ENCODE measurements at regions not wholly inside any gene's neighbourhood (a gene's known extent, or its start where the extent isn't known, plus 50 kb on each side); places are given as distances from the start of the nearest gene placed in this dataset.

DNA sequence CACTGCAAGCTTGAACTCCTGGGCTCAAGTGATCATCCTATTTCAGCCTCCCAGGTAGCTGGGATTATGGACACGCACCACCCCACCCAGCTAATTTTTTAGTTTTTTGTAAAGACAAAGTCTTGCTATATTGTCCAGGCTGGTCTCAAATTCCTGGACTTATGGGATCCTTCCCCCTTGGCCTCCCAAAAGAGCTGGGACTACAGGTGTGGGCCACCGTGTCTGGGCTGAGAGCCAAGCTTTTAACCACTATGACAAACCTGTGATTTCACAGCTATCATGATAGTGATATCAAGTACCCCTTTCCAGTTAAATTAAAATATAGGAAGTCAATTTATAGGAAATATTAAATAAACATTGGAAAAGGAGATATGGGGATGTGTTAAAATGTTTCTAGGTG lies 74.6 kb upstream of the IRX6 start:
- ATAC-seq (ENCODE audit: low FRiP score) (no peak), DNase-seq (no peak)
- WGBS, 2 donors = 90 to 91% methylated on average over 2 of the region's 2 CpGs
- intact Hi-C loops (cut with DNase I) = no loop called here
- Histone ChIP-seq H3K9me3 (ENCODE audit: control insufficient read depth, low read length) (no peaks in the 10 kb centered on the region), H3K36me3 (ENCODE audit: control insufficient read depth in 1 of 2, insufficient read depth in 2 of 2, low read length in 1 of 2) (no peaks in the 10 kb centered on the region), H3K4me1 (ENCODE audit: control insufficient read depth in 1 of 2, insufficient read depth in 2 of 2, low read length in 2 of 2) (no peaks in the 10 kb centered on the region), H3K4me3 (ENCODE audit: low read length in 2 of 2) (no peak overlapping the region), H3K27me3 (ENCODE audit: control insufficient read depth in 1 of 2, insufficient read depth in 2 of 2, low read length in 1 of 2) (no peaks in the 10 kb centered on the region), H3K27ac (ENCODE audit: low read depth in 1 of 2, low read length in 2 of 2) (no peak overlapping the region)

DNA sequence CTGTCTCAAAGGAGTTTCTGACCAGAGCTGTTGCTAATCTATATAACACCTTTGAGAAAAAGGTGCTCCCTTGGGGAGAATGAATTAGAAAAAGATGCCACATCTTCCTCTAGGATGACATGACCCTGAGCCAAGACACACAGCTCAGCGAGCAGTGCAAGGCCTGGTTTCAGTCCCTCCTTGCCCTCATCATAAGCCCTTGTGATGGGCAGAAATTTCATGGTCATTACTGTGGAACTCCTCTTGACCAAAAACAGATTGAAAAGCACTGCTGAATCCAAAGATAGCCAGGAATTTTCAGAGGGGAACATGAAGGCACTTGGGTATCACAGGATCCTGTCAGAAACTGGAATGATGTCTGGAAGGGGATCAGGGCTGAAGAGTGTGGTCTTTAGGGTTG lies 74.1 kb upstream of the IRX6 start:
- Histone ChIP-seq H3K4me3 (ENCODE audit: low read length in 2 of 2) (no peak overlapping the region), H3K27ac (ENCODE audit: low read depth in 1 of 2, low read length in 2 of 2) (no peak overlapping the region), H3K27me3 (ENCODE audit: control insufficient read depth in 1 of 2, insufficient read depth in 2 of 2, low read length in 1 of 2) (no peaks in the 10 kb centered on the region), H3K36me3 (ENCODE audit: control insufficient read depth in 1 of 2, insufficient read depth in 2 of 2, low read length in 1 of 2) (no peaks in the 10 kb centered on the region), H3K9me3 (ENCODE audit: control insufficient read depth, low read length) (no peaks in the 10 kb centered on the region), H3K4me1 (ENCODE audit: control insufficient read depth in 1 of 2, insufficient read depth in 2 of 2, low read length in 2 of 2) (no peaks in the 10 kb centered on the region)
- intact Hi-C loops (cut with DNase I) = no loop called here
- no peak for DNase-seq
- 76 to 87% methylated on average over 1 of the region's 1 CpG for WGBS, 2 donors
- no peak for ATAC-seq (ENCODE audit: low FRiP score)

DNA sequence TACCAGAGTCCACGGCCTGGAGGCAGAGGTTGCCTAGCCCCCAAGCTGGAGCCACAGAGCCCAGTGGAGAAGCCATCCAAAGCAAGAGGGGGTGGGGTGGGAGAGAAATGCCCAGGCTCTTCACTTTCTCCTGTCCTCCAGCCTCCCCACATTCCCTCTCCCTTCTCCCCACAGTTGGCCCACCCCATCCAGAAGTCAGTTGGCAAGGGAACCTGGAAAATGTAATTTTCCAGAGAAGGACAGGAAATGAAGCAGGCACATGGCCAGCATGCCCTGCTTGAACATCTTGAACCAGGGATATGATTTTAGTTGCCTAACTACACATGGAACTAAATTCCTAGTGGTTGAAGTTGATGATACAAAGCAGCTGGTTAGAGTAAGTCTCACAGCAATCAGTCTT lies 73.3 kb upstream of the IRX6 start:
- 60 to 66% methylated on average over 1 of the region's 1 CpG for WGBS, 2 donors
- Histone ChIP-seq H3K27me3 (ENCODE audit: control insufficient read depth in 1 of 2, insufficient read depth in 2 of 2, low read length in 1 of 2) (no peaks in the 10 kb centered on the region), H3K9me3 (ENCODE audit: control insufficient read depth, low read length) (no peaks in the 10 kb centered on the region), H3K36me3 (ENCODE audit: control insufficient read depth in 1 of 2, insufficient read depth in 2 of 2, low read length in 1 of 2) (no peaks in the 10 kb centered on the region), H3K4me3 (ENCODE audit: low read length in 2 of 2) (no peak overlapping the region), H3K4me1 (ENCODE audit: control insufficient read depth in 1 of 2, insufficient read depth in 2 of 2, low read length in 2 of 2) (no peaks in the 10 kb centered on the region), H3K27ac (ENCODE audit: low read depth in 1 of 2, low read length in 2 of 2) (no peak overlapping the region)
- ATAC-seq (ENCODE audit: low FRiP score) = no peak
- no peak for DNase-seq
- intact Hi-C loops (cut with DNase I) = no loop called here

DNA sequence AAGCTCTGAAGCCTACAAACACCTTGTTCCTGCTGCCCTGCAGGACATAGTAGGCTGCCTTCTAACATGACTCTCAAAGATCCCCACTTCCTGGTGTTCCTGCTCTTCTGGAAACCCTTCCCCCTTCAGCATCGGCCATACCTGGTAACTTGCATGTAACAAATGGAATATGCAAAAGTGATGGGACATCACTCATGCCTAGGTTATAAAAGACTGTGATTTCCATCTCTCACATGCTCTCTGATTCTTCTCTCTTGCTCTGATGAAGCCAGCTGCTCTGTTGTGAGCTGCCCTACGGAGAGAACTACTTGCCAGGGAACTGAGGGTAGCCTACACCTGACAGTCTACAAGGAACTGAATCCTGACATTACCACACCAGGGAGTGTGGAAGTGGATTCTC lies 72.9 kb upstream of the IRX6 start:
- 93 to 94% methylated on average over 2 of the region's 2 CpGs for WGBS, 2 donors
- H3K9me3 ChIP-seq (ENCODE audit: control insufficient read depth, low read length) = no peaks in the 10 kb centered on the region
- no peaks in the 10 kb centered on the region for H3K4me1 ChIP-seq (ENCODE audit: control insufficient read depth in 1 of 2, insufficient read depth in 2 of 2, low read length in 2 of 2)
- no peaks in the 10 kb centered on the region for H3K27me3 ChIP-seq (ENCODE audit: control insufficient read depth in 1 of 2, insufficient read depth in 2 of 2, low read length in 1 of 2)
- intact Hi-C loops (cut with DNase I) = no loop called here
- ATAC-seq (ENCODE audit: low FRiP score) (no peak), DNase-seq (no peak)
- H3K27ac ChIP-seq (ENCODE audit: low read depth in 1 of 2, low read length in 2 of 2) = no peak overlapping the region
- H3K36me3 ChIP-seq (ENCODE audit: control insufficient read depth in 1 of 2, insufficient read depth in 2 of 2, low read length in 1 of 2) = no peaks in the 10 kb centered on the region
- no peak overlapping the region for H3K4me3 ChIP-seq (ENCODE audit: low read length in 2 of 2)

DNA sequence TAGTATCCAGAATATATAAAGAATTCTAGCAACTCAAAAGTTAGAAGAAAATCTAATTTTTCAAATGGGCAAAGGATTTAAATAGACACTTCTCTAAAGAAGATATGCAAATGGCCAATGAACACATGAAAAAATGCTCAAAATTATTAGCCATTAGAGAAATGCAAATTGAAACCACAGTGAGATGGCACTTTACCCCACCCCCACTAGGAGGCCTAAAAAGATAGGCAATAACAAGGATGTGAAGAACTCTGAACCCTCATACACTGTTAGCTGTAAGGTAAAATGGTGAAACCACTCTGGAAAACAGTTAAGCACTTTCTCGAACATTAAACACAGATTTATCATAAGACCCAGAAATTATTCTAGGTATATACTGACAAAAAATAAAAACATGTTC lies 71.4 kb upstream of the IRX6 start:
- Histone ChIP-seq H3K36me3 (ENCODE audit: control insufficient read depth in 1 of 2, insufficient read depth in 2 of 2, low read length in 1 of 2) (no peaks in the 10 kb centered on the region), H3K4me1 (ENCODE audit: control insufficient read depth in 1 of 2, insufficient read depth in 2 of 2, low read length in 2 of 2) (no peaks in the 10 kb centered on the region), H3K27ac (ENCODE audit: low read depth in 1 of 2, low read length in 2 of 2) (no peak overlapping the region), H3K27me3 (ENCODE audit: control insufficient read depth in 1 of 2, insufficient read depth in 2 of 2, low read length in 1 of 2) (no peaks in the 10 kb centered on the region), H3K4me3 (ENCODE audit: low read length in 2 of 2) (no peak overlapping the region), H3K9me3 (ENCODE audit: control insufficient read depth, low read length) (no peaks in the 10 kb centered on the region)
- intact Hi-C loops (cut with DNase I) = no loop called here
- no peak for DNase-seq
- ATAC-seq (ENCODE audit: low FRiP score) = no peak
- WGBS, 2 donors = 96 to 100% methylated on average over 1 of the region's 1 CpG

DNA sequence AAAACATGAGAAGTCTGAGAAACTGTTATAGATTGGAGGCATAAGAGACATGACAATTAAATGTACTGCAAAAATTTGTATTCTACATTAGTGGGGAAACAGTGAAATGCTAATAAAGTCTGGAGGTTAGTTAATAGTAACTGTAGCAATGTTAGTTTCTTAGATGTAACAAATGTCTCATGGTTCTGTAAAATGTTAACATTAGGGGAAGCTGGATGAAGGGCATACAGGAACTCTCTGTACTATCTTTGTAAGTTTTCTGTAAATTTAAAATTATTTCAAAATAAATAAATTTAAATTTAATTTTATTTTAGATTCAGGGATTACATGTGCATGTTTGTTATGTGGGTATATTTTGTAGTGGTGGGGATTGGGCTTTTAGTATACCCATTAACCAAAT lies 70.0 kb upstream of the IRX6 start:
- ATAC-seq (ENCODE audit: low FRiP score) = no peak

DNA sequence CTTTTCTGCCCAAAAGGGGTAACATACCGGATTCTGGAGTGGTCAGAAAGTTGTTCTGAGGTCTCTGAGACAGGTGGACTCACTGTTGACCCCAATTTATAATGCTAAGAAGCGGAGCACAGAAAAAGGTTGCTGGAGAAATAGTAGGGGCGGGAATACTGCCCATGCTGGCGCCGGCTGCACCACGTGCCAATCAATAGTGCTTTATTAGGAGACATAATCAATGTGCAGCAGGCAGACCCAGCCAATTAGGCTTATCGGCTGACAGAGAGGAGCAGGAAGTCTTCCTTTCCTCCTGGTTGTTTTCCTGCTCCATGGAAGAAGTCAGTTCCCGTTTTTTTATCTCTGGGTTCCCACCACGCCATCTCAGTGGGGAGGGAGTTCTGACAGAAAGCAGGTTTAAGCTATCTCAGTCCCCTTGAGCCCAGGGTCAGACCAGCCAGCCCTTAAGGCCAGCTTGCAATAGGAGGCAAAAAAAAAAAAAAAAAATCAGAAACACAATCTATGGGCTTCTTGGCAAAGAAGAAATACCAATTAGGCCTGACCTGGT lies 68.2 kb upstream of the IRX6 start:
- H3K27ac ChIP-seq (ENCODE audit: low read depth in 1 of 2, low read length in 2 of 2) = no peak overlapping the region
- intact Hi-C loops (cut with DNase I) = loop anchor here in 1 of 2 donors (5.0 kb wide), 1 partner anchor 974 kb away; no protein-coding TSS in a partner anchor
- H3K4me3 ChIP-seq (ENCODE audit: low read length in 2 of 2) = no peak overlapping the region
- ATAC-seq (ENCODE audit: low FRiP score) (no peak), DNase-seq (no peak)
- no peaks in the 10 kb centered on the region for H3K36me3 ChIP-seq (ENCODE audit: control insufficient read depth in 1 of 2, insufficient read depth in 2 of 2, low read length in 1 of 2)
- no peaks in the 10 kb centered on the region for H3K4me1 ChIP-seq (ENCODE audit: control insufficient read depth in 1 of 2, insufficient read depth in 2 of 2, low read length in 2 of 2)
- H3K9me3 ChIP-seq (ENCODE audit: control insufficient read depth, low read length) = no peaks in the 10 kb centered on the region
- 82 to 92% methylated on average over 9 of the region's 9 CpGs for WGBS, 2 donors
- no peaks in the 10 kb centered on the region for H3K27me3 ChIP-seq (ENCODE audit: control insufficient read depth in 1 of 2, insufficient read depth in 2 of 2, low read length in 1 of 2)

More for the DNA sequence above, 70.0 kb upstream of the IRX6 start:
- Histone ChIP-seq H3K4me3 (ENCODE audit: low read length in 2 of 2) (no peak overlapping the region), H3K36me3 (ENCODE audit: control insufficient read depth in 1 of 2, insufficient read depth in 2 of 2, low read length in 1 of 2) (no peaks in the 10 kb centered on the region), H3K27me3 (ENCODE audit: control insufficient read depth in 1 of 2, insufficient read depth in 2 of 2, low read length in 1 of 2) (no peaks in the 10 kb centered on the region), H3K4me1 (ENCODE audit: control insufficient read depth in 1 of 2, insufficient read depth in 2 of 2, low read length in 2 of 2) (no peaks in the 10 kb centered on the region), H3K9me3 (ENCODE audit: control insufficient read depth, low read length) (no peaks in the 10 kb centered on the region), H3K27ac (ENCODE audit: low read depth in 1 of 2, low read length in 2 of 2) (no peak overlapping the region)
- DNase-seq = no peak
- intact Hi-C loops (cut with DNase I) = no loop called here

DNA sequence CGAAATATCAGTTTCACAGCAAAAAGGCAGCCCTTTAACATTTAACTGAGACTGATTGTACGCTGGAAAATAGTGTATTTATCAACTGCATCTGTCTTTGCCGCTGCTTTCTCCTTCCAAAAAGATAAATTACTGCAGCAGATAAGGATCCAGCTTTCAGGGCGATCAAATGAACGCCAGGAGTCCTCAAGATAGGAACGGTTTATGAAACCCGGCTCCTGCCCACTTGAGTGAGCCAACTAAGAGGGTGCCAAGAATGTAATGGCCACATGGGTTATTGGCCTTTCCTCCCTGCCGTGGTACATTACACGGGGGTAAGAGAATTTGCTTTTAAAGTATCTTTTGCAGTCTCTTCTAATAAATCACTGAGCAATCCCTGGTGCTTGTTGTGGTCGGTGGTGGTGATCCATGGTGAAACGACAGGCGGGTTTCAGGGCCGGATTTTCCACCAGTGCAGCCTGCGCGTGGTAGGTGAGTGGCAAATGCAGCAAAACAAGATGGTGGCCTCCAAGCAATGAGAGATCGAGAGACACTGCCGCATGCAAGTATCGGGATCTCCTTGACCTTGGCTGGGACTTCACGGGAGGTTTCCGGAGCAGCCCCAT lies 67.5 kb upstream of the IRX6 start:
- intact Hi-C loops (cut with DNase I) = loop anchor here in 1 of 2 donors (5.0 kb wide), 1 partner anchor 974 kb away; no protein-coding TSS in a partner anchor
- Histone ChIP-seq H3K4me1 (ENCODE audit: control insufficient read depth in 1 of 2, insufficient read depth in 2 of 2, low read length in 2 of 2) (no peaks in the 10 kb centered on the region), H3K4me3 (ENCODE audit: low read length in 2 of 2) (no peak overlapping the region), H3K27ac (ENCODE audit: low read depth in 1 of 2, low read length in 2 of 2) (no peak overlapping the region), H3K36me3 (ENCODE audit: control insufficient read depth in 1 of 2, insufficient read depth in 2 of 2, low read length in 1 of 2) (no peaks in the 10 kb centered on the region), H3K27me3 (ENCODE audit: control insufficient read depth in 1 of 2, insufficient read depth in 2 of 2, low read length in 1 of 2) (no peaks in the 10 kb centered on the region), H3K9me3 (ENCODE audit: control insufficient read depth, low read length) (no peaks in the 10 kb centered on the region)
- WGBS, 2 donors = 54 to 58% methylated on average over 20 of the region's 20 CpGs
- no peak for DNase-seq
- peak; percentile 11 for ATAC-seq (ENCODE audit: low FRiP score)

DNA sequence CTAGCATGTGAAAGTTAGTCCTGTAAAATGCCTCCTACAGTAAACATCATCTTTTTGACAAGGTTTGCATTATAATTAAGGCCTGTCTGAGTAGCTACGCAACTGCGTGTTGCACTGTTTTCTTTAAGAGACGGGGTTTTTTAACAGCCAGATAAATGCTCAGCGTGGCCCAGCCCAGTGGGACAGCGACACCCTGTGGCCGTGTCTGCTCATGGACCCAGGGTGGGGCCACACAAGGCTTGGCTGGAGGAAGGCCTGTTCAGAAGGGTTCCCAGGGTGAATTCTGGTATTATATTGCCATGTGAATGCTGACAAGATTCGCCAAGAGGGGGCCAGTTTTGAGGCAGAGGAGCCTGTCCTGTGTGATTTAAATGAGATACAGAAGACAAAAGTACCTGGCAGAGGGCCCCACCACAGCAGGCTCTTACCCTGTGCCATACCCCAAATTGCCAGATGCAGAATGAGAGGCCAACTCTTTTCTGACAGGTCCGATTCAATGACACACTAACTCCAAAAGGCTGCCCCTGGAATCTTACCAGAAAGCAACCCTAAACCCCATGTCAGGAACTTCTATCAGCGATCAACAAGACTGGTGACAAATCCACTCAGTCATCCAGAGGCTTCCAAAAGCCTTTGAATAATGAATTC lies 65.9 kb upstream of the IRX6 start:
- Histone ChIP-seq H3K27ac (ENCODE audit: low read depth in 1 of 2, low read length in 2 of 2) (no peak overlapping the region), H3K9me3 (ENCODE audit: control insufficient read depth, low read length) (no peaks in the 10 kb centered on the region), H3K36me3 (ENCODE audit: control insufficient read depth in 1 of 2, insufficient read depth in 2 of 2, low read length in 1 of 2) (no peaks in the 10 kb centered on the region), H3K4me3 (ENCODE audit: low read length in 2 of 2) (no peak overlapping the region), H3K27me3 (ENCODE audit: control insufficient read depth in 1 of 2, insufficient read depth in 2 of 2, low read length in 1 of 2) (no peaks in the 10 kb centered on the region), H3K4me1 (ENCODE audit: control insufficient read depth in 1 of 2, insufficient read depth in 2 of 2, low read length in 2 of 2) (no peaks in the 10 kb centered on the region)
- peak; percentile 66 to 85 for DNase-seq
- ATAC-seq (ENCODE audit: low FRiP score) = peak; percentile 73
- 28 to 30% methylated on average over 9 of the region's 9 CpGs for WGBS, 2 donors
- intact Hi-C loops (cut with DNase I) = loop anchor here in 1 of 2 donors (5.0 kb wide), 1 partner anchor 976 kb away; no protein-coding TSS in a partner anchor
